IPS-18a (cell line): ENCODE measurements at regions not wholly inside any gene's neighbourhood (a gene's known extent, or its start where the extent isn't known, plus 50 kb on each side); places are given as distances from the start of the nearest gene placed in this dataset.
A peak's percentile ranks its signal among the peaks of the same experiment; 100 is the strongest.

Experiments used
- H3K27ac ChIP-seq: one replicate; pipeline ENCODE4 v1.5.1; 2013; ENCODE audit warnings: low read length
- H3K27me3 ChIP-seq: one replicate; pipeline ENCODE4 v1.6.1; 2013; ENCODE audit warnings: mild to moderate bottlenecking, low read length; ENCODE audit not compliant: control insufficient read depth, insufficient read depth
- H3K36me3 ChIP-seq: one replicate; pipeline ENCODE4 v1.6.1; 2013; ENCODE audit warnings: low read depth, low read length; ENCODE audit not compliant: control insufficient read depth
- H3K4me1 ChIP-seq: one replicate; pipeline ENCODE4 v1.6.1; 2013; ENCODE audit warnings: low read depth, low read length; ENCODE audit not compliant: control insufficient read depth
- H3K4me3 ChIP-seq: one replicate; pipeline ENCODE4 v1.5.1; 2013; ENCODE audit warnings: low read length
- H3K9ac ChIP-seq: one replicate; pipeline ENCODE4 v1.6.1; 2013; ENCODE audit warnings: mild to moderate bottlenecking, low read length, moderate library complexity
- H3K9me3 ChIP-seq: one replicate; pipeline ENCODE4 v1.6.1; 2013; ENCODE audit warnings: low read depth, low read length; ENCODE audit not compliant: control insufficient read depth

DNA sequence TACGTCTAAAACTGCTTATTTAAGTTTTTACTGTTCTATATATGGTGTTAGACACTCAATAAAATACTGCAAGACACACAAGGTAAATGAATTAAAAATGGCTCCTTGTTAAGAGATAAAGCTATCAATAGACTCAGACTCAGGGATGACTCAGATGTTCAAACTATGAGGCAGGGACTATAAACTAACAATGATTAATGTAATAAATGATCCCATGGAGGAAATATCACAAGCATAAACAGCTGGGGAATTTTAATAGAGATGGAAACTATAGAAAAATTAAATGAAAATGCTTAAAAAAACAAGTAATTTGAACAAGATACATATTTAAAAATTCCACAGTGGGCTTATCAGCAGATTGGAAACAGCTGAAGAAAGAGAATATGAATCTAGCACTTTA is 650.8 kb downstream of the DCDC2C start:
- H3K36me3 ChIP-seq = no peaks in the 10 kb centered on the region
- H3K4me1 ChIP-seq = no peaks in the 10 kb centered on the region
- no peaks in the 10 kb centered on the region for H3K9me3 ChIP-seq
- no peak overlapping the region for H3K9ac ChIP-seq
- H3K27ac ChIP-seq = no peak overlapping the region
- no peak overlapping the region for H3K4me3 ChIP-seq
- H3K27me3 ChIP-seq = no peaks in the 10 kb centered on the region

DNA sequence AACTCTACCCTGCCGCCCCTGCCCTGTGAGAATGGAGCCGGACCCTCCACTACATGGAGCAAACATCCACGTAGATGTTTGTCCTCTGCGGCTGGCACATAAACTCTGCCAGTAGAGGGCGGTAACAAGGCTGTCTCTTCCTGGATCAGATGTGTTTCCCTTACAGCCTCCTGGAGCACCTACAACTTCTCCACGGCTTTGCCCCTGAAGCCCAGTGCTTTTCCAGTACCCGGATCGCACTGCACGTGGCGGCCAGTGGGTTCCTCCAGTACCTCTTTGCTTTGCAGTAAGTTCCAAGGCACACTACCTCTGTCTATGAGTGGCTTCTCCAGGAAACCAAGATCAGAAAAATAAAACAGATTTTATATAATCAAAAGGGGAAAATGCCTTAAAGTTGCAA is 651.3 kb downstream of the DCDC2C start:
- peaks cover 3% of the 10 kb centered on the region for H3K9me3 ChIP-seq
- H3K27me3 ChIP-seq = no peaks in the 10 kb centered on the region
- H3K9ac ChIP-seq = no peak overlapping the region
- no peaks in the 10 kb centered on the region for H3K4me1 ChIP-seq
- H3K27ac ChIP-seq = no peak overlapping the region
- H3K36me3 ChIP-seq = no peaks in the 10 kb centered on the region
- H3K4me3 ChIP-seq = no peak overlapping the region

DNA sequence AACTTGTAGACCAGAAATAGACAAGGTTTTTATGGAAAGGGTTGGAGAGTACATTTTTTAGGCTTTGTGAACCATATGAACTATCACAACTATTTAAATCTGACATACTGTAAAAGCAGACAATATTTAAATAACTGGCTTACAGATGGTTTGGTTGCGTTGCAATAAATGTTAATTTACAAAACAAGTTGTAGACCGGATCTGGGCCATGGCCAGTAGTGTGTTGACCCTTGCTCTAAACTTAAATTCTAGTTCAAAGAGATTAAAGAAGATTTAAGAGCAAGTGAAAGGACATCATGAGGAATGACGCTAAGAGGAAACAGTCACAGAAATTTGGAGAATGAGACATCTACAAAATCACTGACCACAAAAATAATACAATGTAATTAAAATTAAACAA is 652.7 kb downstream of the DCDC2C start:
- H3K4me3 ChIP-seq = no peak overlapping the region
- H3K9ac ChIP-seq = no peak overlapping the region
- no peaks in the 10 kb centered on the region for H3K36me3 ChIP-seq
- H3K4me1 ChIP-seq = no peaks in the 10 kb centered on the region
- H3K9me3 ChIP-seq = peaks cover 9% of the 10 kb centered on the region
- H3K27ac ChIP-seq = no peak overlapping the region
- H3K27me3 ChIP-seq = no peaks in the 10 kb centered on the region

DNA sequence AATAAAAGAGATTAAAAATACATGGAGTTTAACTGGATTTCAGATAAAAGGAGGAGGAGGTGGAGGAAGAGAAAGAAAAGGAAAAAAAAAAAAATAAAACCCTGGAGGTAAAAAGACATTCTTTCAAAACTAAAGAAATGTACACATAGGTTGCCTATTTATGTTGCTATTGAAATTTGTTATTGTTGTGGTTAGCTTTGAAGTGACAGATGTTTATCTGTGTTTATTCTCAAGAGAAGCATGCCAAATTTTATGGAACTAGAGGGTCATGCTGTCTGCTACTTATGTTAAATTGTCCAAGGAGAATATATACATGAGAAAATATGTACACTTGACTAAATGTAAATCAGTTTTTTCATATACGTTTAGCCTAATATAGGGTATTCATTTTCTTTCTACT is 653.2 kb downstream of the DCDC2C start:
- no peak overlapping the region for H3K27ac ChIP-seq
- no peak overlapping the region for H3K4me3 ChIP-seq

DNA sequence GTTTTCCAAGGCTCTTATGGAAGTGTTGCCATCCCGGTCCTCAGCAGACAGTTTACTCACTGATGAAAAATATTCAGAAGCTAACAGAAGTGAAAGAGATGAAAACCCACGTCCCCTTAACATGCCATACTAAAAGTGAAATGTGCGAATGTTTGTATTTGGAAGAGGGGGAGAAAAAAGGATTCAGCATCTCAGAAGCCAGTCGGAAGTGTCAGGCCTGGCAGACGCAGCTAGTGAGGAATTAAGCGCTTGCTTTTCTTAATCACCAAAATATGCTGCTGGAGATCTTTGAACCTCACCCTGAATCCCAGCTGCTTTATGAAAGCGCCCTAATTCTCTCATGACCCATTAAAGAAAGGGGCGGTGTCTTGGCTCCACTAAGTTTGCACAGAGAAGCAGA is 653.7 kb downstream of the DCDC2C start:
- Histone ChIP-seq H3K4me3 (no peak overlapping the region), H3K4me1 (no peaks in the 10 kb centered on the region), H3K9ac (no peak overlapping the region), H3K27ac (no peak overlapping the region), H3K27me3 (no peaks in the 10 kb centered on the region), H3K9me3 (peaks cover 12% of the 10 kb centered on the region), H3K36me3 (no peaks in the 10 kb centered on the region)

More for the DNA sequence above, 653.2 kb downstream of the DCDC2C start:
- Histone ChIP-seq H3K9ac (no peak overlapping the region), H3K36me3 (no peaks in the 10 kb centered on the region), H3K4me1 (no peaks in the 10 kb centered on the region), H3K27me3 (no peaks in the 10 kb centered on the region), H3K9me3 (peaks cover 12% of the 10 kb centered on the region)

DNA sequence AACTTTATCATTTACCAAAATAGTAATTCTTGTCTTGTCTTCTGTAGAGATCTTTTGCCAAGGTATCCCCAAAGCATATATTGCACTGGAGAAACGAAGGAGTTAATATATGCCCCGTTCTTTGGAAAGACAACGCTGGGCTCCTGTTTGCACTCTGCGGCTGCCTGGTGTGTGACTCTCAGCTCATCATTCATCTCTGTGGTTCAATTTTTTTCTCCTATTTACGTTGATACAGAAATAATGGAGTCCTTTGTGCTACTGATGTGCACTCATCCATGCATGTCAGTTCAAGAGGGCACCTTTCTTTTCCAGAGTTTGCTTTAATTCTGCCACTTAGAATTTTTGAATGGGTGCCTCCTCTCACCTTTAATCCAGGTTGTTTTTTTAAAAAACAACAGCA is 655.5 kb downstream of the DCDC2C start:
- H3K4me3 ChIP-seq = no peak overlapping the region
- H3K9ac ChIP-seq = no peak overlapping the region

DNA sequence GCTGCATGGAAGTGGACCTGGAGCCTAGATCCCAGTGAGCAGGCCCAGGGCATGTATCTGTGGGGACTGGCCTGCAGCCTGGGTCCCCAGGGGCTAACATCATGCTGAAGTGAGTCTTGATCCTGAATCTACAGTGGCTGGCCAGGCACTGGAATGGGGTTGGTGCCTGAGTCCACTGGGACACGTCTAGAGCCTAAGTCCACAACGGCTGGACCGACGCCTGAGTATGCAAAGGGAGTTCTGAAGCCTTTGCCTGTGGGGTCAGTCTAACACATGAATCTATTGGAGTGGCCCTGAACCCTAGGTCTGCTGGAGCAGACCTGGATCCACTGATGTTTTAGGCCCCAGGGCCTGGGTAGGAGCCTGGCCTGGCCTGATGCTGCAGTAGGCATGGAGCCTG is 665.5 kb downstream of the DCDC2C start:
- Histone ChIP-seq H3K36me3 (no peaks in the 10 kb centered on the region), H3K9me3 (no peaks in the 10 kb centered on the region), H3K27ac (no peak overlapping the region), H3K4me3 (no peak overlapping the region), H3K27me3 (no peaks in the 10 kb centered on the region), H3K9ac (no peak overlapping the region), H3K4me1 (peaks cover 5% of the 10 kb centered on the region)

More for the DNA sequence above, 655.5 kb downstream of the DCDC2C start:
- H3K4me1 ChIP-seq = peaks cover 1% of the 10 kb centered on the region
- H3K9me3 ChIP-seq = peaks cover 12% of the 10 kb centered on the region
- H3K27ac ChIP-seq = no peak overlapping the region
- no peaks in the 10 kb centered on the region for H3K36me3 ChIP-seq
- no peaks in the 10 kb centered on the region for H3K27me3 ChIP-seq

DNA sequence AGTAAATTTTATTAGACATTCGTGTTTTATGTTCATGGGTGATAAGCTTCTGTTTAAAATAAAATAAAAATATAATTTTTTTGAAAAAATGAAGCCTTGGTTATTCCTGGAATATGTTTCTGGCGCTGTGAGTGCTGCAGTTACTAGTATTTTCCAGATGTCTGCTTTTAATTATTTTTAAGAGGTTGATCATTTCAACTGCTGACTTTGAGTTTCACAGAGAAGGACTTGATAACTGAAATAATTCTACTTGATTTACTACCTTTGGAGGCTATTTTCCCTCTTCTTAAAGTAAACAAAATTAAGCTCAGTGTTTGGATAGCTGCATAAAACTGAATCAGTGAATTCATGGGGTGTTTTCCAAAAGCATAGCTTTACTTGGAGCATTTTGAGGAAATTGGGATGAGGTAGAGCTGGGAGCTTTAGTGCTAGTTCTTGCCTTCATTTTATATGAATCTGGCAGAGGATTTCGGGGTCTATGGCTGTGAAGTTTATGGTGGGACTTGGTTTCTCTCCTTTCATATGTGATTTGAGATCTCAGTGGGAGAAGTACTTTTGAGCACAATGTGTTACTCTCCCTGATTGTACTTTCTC is 666.5 kb downstream of the DCDC2C start:
- Histone ChIP-seq H3K4me1 (no peaks in the 10 kb centered on the region), H3K4me3 (no peak overlapping the region), H3K27me3 (no peaks in the 10 kb centered on the region), H3K9ac (no peak overlapping the region), H3K36me3 (no peaks in the 10 kb centered on the region), H3K9me3 (peaks cover under 1% of the 10 kb centered on the region), H3K27ac (no peak overlapping the region)

DNA sequence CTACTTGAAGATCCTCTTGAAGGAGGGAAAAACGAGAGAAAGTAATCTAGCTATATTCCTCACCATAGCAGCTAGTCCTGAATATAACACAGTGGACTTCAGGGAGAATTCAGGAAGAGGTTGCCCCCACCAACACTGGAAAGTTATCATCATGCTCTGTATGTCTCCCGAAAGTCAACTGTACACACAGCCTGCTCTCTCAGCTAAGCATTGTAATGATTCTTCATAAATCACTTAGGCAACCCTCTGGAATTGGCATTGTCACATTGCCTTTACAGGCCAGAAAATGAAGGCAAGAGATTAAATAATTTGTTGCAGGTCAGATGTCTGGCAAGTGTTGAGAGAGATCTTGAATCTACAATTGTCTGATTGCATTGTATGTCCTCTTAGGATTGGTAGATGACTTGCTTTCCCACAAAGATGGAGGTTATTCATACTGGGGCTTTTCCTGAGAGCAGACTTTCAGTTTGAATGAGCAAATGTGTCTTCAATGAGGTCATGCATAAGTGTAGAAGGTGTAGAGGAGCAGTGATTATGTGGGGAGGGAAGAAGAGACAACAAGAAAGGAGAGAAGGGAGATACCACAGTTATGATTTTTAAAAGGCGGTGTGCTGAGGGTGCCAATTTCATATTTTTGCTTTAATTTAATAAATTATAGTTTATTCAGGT is 667.2 kb downstream of the DCDC2C start:
- Histone ChIP-seq H3K4me1 (no peaks in the 10 kb centered on the region), H3K27ac (no peak overlapping the region)

DNA sequence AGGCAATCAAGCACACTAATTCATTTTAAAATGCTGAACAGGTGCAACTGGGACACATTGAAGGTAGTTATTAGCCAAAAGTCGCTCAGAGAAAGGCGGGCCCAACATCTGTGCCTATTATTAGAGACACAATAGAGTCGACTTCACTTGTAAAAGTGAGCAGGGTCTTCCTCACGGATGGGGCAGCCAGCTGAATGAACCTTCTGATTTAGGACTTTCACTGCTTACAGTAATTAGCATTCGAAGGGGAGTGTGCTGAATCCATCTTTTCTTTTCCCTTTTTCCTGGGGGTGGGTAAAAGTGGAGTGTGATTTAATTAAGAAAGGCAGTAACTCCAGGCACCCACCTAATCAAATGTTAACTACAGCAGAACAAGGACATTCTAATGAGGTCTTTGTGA is 677.7 kb downstream of the DCDC2C start:
- peaks cover 23% of the 10 kb centered on the region for H3K4me1 ChIP-seq
- peak overlapping the region; percentile 80 for H3K27ac ChIP-seq
- H3K4me3 ChIP-seq = peak overlapping the region; percentile 42

More for the DNA sequence above, 667.2 kb downstream of the DCDC2C start:
- Histone ChIP-seq H3K36me3 (no peaks in the 10 kb centered on the region), H3K4me3 (no peak overlapping the region), H3K9ac (no peak overlapping the region), H3K9me3 (peaks cover 3% of the 10 kb centered on the region), H3K27me3 (no peaks in the 10 kb centered on the region)

DNA sequence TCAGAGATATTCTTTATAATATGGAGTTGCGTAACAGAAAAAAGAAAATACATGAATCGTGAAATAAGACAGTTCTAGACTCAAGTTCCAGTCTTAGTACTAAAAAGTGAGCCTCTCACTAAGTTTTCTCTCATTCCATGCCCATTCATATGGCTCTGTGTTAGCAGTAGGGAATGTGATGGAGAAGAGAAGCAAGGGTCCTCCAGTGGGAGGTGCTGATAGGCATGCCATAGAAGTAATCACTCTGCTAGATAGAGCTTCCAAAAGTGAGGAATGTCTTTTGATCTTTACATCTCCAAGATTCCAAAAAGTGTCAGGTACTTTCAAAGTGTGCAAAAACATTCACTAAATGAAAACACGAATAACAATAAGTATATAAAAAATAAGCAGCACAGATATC is 678.4 kb downstream of the DCDC2C start:
- no peaks in the 10 kb centered on the region for H3K9me3 ChIP-seq
- H3K4me3 ChIP-seq = no peak overlapping the region
- H3K36me3 ChIP-seq = no peaks in the 10 kb centered on the region
- H3K9ac ChIP-seq = peak overlapping the region; percentile 17
- no peaks in the 10 kb centered on the region for H3K27me3 ChIP-seq
- H3K27ac ChIP-seq = peak overlapping the region; percentile 76
- H3K4me1 ChIP-seq = peaks cover 23% of the 10 kb centered on the region

More for the DNA sequence above, 677.7 kb downstream of the DCDC2C start:
- no peaks in the 10 kb centered on the region for H3K36me3 ChIP-seq
- H3K9me3 ChIP-seq = no peaks in the 10 kb centered on the region
- H3K9ac ChIP-seq = peak overlapping the region; percentile 19
- H3K27me3 ChIP-seq = no peaks in the 10 kb centered on the region

DNA sequence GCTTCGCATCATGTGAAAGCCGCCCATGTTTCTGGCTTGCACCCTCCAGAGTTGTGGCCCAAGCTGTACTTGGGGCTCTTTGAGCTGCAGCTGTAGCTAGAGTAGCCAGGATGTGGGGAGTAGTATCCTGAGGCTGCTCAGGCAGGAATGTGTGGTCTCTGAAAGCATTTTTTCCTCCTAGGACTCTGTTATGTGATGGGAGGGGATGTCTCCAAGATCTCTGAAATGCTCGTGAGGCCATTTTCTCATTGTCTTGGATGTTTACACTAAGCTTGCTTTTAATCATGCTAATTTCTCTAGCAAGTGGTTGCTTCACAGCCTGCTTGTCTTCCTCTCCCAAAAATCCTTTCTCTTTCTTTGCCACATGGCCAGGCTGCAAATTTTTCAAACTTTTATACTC is 687.6 kb downstream of the DCDC2C start:
- Histone ChIP-seq H3K9me3 (peaks cover 11% of the 10 kb centered on the region), H3K4me3 (no peak overlapping the region), H3K27me3 (no peaks in the 10 kb centered on the region), H3K9ac (no peak overlapping the region), H3K27ac (no peak overlapping the region), H3K4me1 (peaks cover 10% of the 10 kb centered on the region), H3K36me3 (no peaks in the 10 kb centered on the region)
